Activated naive CD8-positive, alpha-beta T cell treated with anti-CD3 and anti-CD28 coated beads, Interleukin-2, amount 50 U/mL, for 24 hours (primary cell): ENCODE measurements at regions not wholly inside any gene's neighbourhood (a gene's known extent, or its start where the extent isn't known, plus 50 kb on each side); places are given as distances from the start of the nearest gene placed in this dataset.
A peak's percentile ranks its signal among the peaks of the same experiment; 100 is the strongest.

Source experiments
- ATAC-seq: fragments of 150-1000 bp; cut with Tn5 transposase; one replicate; pipeline ENCODE4 v1.10.0; 2021
- DNase-seq: peaks from one replicate; pipeline ENCODE4 v3.0.0; 2021
- H3K27ac Mint-ChIP-seq: one replicate; pipeline ENCODE4 v1.8.0; 2021; ENCODE audit warnings: mild to moderate bottlenecking, mixed read lengths
- H3K27me3 Mint-ChIP-seq: one replicate; pipeline ENCODE4 v1.8.0; 2021; ENCODE audit warnings: mixed read lengths
- H3K36me3 Mint-ChIP-seq: one replicate; pipeline ENCODE4 v1.8.0; 2021; ENCODE audit warnings: low read depth, mixed read lengths
- H3K4me1 Mint-ChIP-seq: one replicate; pipeline ENCODE4 v1.8.0; 2021; ENCODE audit warnings: mixed read lengths
- H3K4me3 Mint-ChIP-seq: one replicate; pipeline ENCODE4 v1.8.0; 2021; ENCODE audit warnings: mild to moderate bottlenecking, moderate library complexity, mixed read lengths
- H3K9me3 Mint-ChIP-seq: one replicate; pipeline ENCODE4 v1.8.0; 2021; ENCODE audit warnings: mixed read lengths

DNA sequence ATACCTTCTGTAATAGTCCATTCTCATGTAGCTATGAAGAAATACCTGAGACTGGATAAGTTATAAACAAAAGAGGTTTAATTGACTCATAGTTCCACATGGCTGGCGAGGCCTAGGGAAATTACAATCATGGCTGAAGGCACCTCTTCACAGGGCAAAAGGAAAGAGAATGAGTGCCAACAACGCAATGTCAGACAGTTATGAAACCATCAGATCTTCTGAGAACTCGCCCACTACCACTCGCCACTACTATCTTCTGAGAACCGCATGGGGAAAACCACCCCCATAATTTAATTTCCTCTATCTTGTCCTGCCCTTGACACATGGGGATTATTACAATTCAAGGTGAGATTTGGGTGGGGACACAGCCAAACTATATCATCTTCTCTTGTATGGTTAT, 406.8 kb upstream of the CBLB start:
- peak; percentile 41 for ATAC-seq

DNA sequence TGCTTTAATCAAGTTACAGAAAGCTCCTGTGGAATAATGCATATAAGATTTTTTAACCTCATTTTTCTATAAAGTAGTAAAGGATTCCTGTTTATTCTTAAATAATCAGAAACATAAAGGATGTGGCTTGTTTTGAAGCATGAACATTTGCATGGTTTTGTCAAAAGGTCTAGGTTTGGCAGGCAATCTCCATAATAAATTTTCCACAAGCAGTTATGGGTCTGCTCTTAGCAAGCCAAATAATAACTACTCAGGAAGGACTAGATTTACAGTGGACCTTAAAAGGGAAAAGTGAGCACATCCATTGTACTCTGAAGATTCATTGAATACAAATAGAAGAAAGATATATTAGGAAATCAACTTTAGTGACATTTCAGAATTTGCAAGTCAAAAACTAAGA, 407.3 kb upstream of the CBLB start:
- H3K9me3 Mint-ChIP-seq, result peaks cover 39% of the 10 kb centered on the region
- H3K27me3 Mint-ChIP-seq, result no peaks in the 10 kb centered on the region
- H3K27ac Mint-ChIP-seq, result peak overlapping the region; percentile 36
- H3K4me3 Mint-ChIP-seq, result no peak overlapping the region
- ATAC-seq (no peak), DNase-seq (no peak)
- H3K4me1 Mint-ChIP-seq, result peaks cover 27% of the 10 kb centered on the region
- peaks cover 18% of the 10 kb centered on the region for H3K36me3 Mint-ChIP-seq

More for the DNA sequence above, 406.8 kb upstream of the CBLB start:
- DNase-seq, result no peak
- Mint-ChIP-seq H3K4me3 (no peak overlapping the region), H3K36me3 (peaks cover 18% of the 10 kb centered on the region), H3K4me1 (peaks cover 27% of the 10 kb centered on the region), H3K27me3 (no peaks in the 10 kb centered on the region), H3K9me3 (peaks cover 39% of the 10 kb centered on the region), H3K27ac (peak overlapping the region; percentile 3)

DNA sequence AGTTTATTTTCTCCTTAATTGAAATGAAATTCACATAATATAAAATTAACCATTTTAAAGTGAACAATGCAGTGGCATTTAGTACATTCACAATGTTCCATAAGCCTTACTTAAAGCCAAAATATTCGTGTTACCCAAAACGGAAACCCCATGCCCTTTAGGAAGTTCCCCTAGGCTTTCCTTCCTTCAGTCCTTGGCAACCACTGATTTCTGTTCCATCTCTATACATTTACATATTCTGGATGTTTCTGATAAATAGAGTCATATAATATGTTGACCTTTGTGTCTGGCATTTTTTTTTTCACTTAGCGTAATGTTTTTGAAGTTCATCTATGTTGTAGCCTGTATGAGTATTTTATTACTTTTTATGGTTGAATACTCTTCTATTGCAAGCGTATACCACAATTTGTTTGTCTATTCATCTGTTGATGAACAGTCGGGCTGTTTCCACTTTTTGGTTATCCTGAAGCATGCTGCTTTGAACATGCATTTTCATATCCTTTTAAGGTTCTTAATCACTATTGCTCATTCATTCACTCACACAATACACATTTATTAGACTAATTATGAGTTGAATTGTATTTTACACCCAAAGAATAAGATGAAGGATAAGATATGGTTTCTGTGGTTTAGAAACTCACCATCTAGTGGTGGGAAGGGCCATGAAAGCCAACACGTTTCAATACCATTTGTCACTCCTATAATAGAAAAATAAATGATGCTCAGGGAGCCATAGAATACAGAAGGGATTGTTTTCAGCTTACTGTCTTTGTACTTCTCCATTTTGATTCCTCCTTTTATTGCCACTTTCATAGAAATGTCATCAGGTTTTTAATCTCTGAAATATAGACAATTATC, 408.2 kb upstream of the CBLB start:
- Mint-ChIP-seq H3K4me3 (no peak overlapping the region), H3K27ac (peak overlapping the region; percentile 58), H3K9me3 (peaks cover 38% of the 10 kb centered on the region)

DNA sequence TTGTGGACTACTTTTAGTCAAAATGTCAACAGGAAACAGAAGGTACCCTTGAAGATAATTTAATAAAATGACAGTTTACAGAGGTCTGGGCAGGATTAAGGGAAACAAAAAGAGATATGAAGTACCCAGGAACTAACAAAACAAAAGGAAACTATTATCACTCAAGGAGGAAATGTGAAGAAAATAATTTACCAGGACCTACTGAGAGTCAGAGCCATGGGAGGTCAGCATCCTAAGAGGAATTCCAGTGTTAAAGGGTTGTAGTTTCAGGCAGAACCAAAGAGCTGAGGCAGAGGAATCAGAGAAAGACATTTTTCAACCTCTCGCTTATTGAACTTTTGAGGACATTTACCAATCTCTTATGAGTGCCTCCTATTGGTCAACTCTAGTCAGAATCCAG, 408.9 kb upstream of the CBLB start:
- DNase-seq (no peak), ATAC-seq (no peak)
- Mint-ChIP-seq H3K36me3 (peaks cover 18% of the 10 kb centered on the region), H3K4me3 (no peak overlapping the region), H3K27me3 (no peaks in the 10 kb centered on the region), H3K4me1 (peaks cover 27% of the 10 kb centered on the region), H3K9me3 (peaks cover 45% of the 10 kb centered on the region), H3K27ac (peak overlapping the region; percentile 10)

More for the DNA sequence above, 408.2 kb upstream of the CBLB start:
- Mint-ChIP-seq H3K36me3 (peaks cover 18% of the 10 kb centered on the region), H3K4me1 (peaks cover 27% of the 10 kb centered on the region), H3K27me3 (no peaks in the 10 kb centered on the region)
- ATAC-seq, result peak; percentile 76
- DNase-seq, result no peak

DNA sequence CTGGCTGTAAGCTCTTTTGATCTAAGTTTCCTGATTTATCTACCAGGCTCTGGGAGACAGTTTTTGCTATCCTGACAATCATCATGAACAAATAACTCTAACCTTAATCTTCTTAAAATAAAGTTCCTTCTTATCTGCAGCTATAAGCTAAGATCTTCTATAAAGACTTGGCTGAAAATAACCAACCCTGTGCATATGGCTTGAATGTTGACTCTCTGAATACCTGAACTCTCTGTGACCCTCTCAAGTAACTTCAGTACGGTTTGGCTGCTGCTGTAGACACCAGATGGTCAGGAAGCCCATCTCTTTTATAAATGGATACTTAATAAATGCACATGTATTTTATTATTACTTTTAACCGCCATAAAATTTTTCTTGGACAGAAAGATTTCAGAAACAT, 412.4 kb upstream of the CBLB start:
- ATAC-seq (no peak), DNase-seq (no peak)
- Mint-ChIP-seq H3K4me3 (no peak overlapping the region), H3K9me3 (peaks cover 38% of the 10 kb centered on the region), H3K36me3 (peaks cover 7% of the 10 kb centered on the region), H3K4me1 (peaks cover 14% of the 10 kb centered on the region), H3K27me3 (no peaks in the 10 kb centered on the region), H3K27ac (no peak overlapping the region)

DNA sequence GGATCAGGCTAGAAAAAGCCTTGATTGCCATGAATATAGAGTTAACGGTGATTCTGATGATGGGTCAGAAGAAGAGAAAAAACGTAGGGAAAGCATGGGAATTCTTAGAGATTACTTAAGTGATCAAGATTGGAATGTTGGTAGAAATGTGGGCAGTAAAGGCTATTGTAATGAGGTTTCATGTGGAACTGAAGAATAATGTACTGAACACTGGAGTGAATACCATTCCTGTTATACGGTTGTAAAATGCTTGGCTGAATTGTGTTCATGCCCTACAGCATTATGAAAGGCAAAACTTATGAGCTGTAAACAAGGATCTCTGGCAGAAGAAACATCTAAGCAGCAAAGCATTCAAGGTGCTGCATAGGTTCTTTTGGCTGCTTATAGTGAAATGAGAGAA, 414.1 kb upstream of the CBLB start:
- no peaks in the 10 kb centered on the region for H3K4me1 Mint-ChIP-seq
- DNase-seq, result no peak
- H3K9me3 Mint-ChIP-seq, result peaks cover 28% of the 10 kb centered on the region
- no peaks in the 10 kb centered on the region for H3K36me3 Mint-ChIP-seq
- H3K27me3 Mint-ChIP-seq, result no peaks in the 10 kb centered on the region
- ATAC-seq, result no peak
- H3K27ac Mint-ChIP-seq, result no peak overlapping the region
- no peak overlapping the region for H3K4me3 Mint-ChIP-seq

DNA sequence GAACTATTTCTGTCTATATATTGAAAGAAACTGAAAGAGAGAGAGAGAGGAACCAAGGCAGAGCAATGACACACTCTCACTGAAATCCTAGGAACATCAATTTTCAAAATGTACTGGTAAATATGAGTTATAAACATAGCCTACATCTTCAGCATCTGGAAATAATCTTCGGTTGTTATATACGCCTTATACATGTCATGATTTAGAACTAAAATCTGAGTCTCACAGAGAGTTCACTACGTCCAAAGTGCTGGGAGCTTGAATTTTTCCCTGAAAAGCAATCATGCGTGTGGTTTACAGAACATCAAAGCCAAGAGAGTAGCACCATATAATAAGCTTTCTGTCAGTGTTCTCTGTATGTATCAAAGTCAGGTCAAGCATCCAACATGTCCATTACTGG, 420.0 kb upstream of the CBLB start:
- no peak overlapping the region for H3K27ac Mint-ChIP-seq
- DNase-seq (no peak), ATAC-seq (no peak)
- H3K27me3 Mint-ChIP-seq, result no peaks in the 10 kb centered on the region
- peaks cover 11% of the 10 kb centered on the region for H3K4me1 Mint-ChIP-seq
- no peaks in the 10 kb centered on the region for H3K36me3 Mint-ChIP-seq
- no peak overlapping the region for H3K4me3 Mint-ChIP-seq
- H3K9me3 Mint-ChIP-seq, result peaks cover 7% of the 10 kb centered on the region

DNA sequence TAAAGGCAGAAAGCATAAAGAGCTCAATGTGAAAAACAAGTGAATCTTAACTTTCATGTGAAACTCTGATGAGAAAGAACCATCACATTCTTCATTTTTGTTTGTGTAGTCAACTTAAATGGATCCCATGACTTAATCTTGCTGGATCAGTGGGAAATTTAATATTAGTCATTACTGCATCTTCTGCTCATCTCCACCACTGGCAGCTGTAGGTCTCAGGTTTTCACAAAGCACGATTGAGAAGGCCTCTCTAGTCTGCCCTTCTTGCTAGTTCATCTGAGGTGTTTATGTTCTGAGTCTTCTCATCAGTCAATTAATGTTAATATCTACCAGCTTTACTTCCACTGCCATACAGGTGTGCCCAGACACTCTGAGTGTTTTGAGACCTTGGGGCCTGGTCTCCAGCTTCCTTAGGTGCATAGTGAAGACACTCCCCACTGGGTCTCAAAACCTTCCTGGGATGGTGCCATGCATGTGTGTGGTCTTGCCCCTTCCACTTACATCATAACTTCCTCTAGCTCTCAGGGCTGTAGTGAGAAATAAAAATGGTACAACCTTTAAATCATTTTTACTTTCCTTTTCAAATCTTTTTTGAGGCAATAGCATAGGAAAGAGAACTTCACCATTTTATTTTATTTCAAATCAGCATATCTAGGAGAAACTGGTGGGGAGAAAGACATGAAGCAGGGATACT, 421.6 kb upstream of the CBLB start:
- H3K9me3 Mint-ChIP-seq, result no peaks in the 10 kb centered on the region
- H3K4me3 Mint-ChIP-seq, result no peak overlapping the region
- H3K4me1 Mint-ChIP-seq, result peaks cover 11% of the 10 kb centered on the region
- ATAC-seq, result no peak
- DNase-seq, result no peak
- H3K27ac Mint-ChIP-seq, result no peak overlapping the region
- H3K27me3 Mint-ChIP-seq, result no peaks in the 10 kb centered on the region
- no peaks in the 10 kb centered on the region for H3K36me3 Mint-ChIP-seq

DNA sequence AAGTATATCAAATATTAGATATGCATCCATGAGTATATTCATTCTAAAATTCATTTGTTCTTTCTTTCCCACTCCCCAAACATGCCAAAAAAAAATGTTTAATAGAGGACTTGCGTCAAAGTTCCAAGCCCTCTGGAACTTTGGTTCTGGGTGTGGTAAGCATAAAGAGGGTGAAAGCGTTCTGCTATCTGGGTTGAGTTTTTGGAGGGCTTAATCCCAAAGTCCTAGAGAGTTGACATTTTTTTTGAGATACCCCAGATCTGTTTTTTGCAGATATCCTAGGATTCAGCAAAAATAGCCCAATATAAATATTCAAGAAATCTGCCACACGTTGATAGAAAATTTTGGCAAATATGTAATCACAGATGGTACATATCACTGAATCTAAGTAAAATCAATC, 424.3 kb upstream of the CBLB start:
- H3K4me3 Mint-ChIP-seq, result no peak overlapping the region
- no peaks in the 10 kb centered on the region for H3K9me3 Mint-ChIP-seq
- DNase-seq, result no peak
- no peak overlapping the region for H3K27ac Mint-ChIP-seq
- H3K27me3 Mint-ChIP-seq, result no peaks in the 10 kb centered on the region
- ATAC-seq, result no peak
- H3K4me1 Mint-ChIP-seq, result peaks cover 18% of the 10 kb centered on the region
- peaks cover 1% of the 10 kb centered on the region for H3K36me3 Mint-ChIP-seq

DNA sequence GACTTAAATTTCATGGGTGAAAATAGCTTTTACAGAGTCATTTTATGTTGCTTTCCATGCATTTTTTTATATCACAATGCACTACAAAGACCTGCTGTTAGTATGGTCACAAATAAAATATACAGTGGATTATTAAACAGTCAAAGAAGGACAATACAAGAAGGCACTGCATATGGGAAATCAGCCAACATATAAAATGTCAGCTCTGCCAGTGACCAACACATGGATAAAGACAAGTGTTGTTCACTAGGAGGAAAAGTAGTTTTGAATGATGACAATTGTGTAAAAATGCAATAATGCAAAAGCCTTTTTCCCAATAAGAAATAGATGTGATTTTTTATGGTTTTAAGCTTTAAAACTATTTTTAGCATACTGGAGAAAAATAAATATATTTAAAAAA, 425.3 kb upstream of the CBLB start:
- peaks cover 1% of the 10 kb centered on the region for H3K36me3 Mint-ChIP-seq
- no peak for DNase-seq

DNA sequence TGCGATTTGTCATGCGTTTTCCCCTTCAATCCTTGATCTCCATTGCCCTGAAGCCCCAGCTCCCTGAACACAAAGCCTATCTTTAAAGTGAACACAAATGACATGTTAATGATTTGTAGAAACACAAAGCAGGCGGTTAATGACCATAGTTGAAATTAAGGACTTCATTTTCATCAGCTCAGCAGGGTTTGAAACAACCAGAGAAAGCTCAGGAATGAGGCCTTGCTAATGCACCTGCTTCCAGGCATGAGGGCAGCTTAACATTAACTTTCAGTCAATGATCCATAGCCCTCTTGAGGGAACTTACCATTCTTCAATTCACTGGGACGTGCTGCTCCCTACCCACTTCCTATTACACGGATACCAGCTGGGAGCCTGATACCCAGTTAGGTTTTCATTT, 427.2 kb upstream of the CBLB start:
- Mint-ChIP-seq H3K27me3 (no peaks in the 10 kb centered on the region), H3K36me3 (peaks cover 1% of the 10 kb centered on the region), H3K9me3 (no peaks in the 10 kb centered on the region), H3K27ac (no peak overlapping the region), H3K4me3 (no peak overlapping the region), H3K4me1 (peaks cover 25% of the 10 kb centered on the region)
- ATAC-seq (no peak), DNase-seq (no peak)

More for the DNA sequence above, 425.3 kb upstream of the CBLB start:
- no peak for ATAC-seq
- Mint-ChIP-seq H3K27ac (no peak overlapping the region), H3K4me3 (no peak overlapping the region), H3K27me3 (no peaks in the 10 kb centered on the region), H3K4me1 (peaks cover 23% of the 10 kb centered on the region), H3K9me3 (no peaks in the 10 kb centered on the region)

DNA sequence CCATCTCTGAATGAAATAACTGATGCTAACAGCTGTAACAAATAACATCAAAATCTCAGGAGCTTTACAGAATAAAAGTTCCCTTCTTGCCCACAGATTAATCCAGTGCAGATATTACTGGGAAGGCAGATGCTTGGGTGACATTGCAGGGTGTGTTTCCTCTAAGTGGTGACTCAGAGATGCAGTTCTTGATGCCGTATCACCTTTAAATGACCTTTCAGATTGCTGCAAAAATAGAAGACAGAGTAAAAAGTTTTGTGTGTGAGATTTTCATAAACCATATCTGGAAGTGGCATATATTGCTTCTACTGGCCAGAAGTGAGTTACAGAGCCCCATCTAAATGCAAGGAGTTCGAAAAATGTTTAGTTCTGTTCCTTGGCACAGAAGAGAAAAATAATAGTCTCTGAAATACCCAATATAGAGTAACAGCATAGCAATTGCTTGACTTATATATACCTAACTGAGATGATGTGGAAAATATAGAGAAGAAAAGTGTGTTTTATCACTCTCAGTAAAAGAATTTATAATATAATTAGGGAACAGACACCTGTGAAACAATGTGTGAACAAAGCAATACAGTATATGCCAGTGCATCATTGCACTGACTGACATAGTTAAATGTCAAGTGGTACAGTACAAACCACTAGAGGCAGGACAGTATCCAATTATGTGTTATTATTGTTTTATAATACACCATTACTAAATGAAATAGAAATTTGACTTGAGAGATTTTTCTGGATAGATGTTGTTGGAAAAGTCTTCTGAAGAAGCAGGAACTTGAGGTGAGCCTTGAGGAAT, 430.7 kb upstream of the CBLB start:
- H3K4me1 Mint-ChIP-seq, result peaks cover 50% of the 10 kb centered on the region
- no peak for DNase-seq
- H3K27me3 Mint-ChIP-seq, result no peaks in the 10 kb centered on the region
- peak overlapping the region; percentile 29 for H3K27ac Mint-ChIP-seq
- peaks cover 1% of the 10 kb centered on the region for H3K36me3 Mint-ChIP-seq
- no peak overlapping the region for H3K4me3 Mint-ChIP-seq
- H3K9me3 Mint-ChIP-seq, result no peaks in the 10 kb centered on the region
- peak; percentile 90 for ATAC-seq

DNA sequence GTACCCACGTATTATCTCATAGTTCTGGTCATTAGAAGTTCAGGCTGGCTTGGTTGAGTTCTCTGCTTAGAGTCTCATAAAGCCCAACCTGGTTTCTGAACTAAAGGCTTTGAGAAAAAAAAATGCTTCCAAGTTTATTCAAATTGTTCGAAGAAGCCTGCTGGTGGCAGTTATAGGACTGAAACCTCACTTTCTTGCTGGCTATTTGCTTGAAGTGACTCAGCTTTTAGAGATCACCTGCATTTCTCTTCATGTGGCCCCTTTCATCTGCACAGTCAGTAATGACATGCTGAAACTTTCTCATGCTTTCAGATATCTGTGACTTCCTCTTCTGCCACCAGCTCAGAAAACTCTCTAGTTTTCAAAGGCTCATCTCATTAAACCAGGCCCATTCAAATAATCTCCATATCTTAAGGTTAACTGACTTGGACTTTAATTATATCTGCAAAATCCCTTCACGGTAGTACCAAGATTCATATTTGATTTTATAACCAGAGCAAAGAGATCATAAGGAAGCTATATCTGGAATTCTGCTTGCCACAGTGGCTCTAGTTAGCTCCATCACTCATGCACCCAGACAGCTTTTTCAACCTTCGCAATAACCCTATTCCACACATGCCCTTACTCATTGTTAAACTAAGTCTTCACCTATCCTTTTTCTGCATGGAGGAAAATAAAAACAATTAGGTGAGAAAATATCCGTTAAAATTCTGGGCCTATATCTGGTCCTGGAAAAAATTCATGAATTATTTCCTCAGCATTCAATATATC, 433.8 kb upstream of the CBLB start:
- DNase-seq (no peak), ATAC-seq (peak; percentile 50)
- H3K27ac Mint-ChIP-seq, result peak overlapping the region; percentile 25
- peaks cover 47% of the 10 kb centered on the region for H3K4me1 Mint-ChIP-seq
- H3K27me3 Mint-ChIP-seq, result no peaks in the 10 kb centered on the region
- no peaks in the 10 kb centered on the region for H3K36me3 Mint-ChIP-seq
- H3K9me3 Mint-ChIP-seq, result no peaks in the 10 kb centered on the region
- H3K4me3 Mint-ChIP-seq, result no peak overlapping the region

DNA sequence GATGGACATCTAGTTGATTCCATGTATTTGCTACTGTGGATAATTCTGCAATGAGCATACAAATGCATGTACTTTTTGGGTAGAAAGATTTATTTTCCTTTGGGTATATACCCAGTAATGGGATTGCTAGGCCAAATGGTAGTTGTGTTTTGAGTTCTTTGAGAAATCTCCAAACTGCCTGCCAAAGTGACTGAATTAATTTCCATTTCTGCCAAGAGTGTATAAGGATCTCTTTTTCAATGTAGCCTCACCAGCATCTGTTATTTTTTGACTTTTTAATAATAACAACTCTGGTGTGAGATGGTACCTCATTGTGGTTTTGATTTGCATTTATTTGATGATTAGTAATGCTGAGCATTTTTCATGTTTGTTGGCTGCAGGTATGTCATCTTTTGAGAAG, 435.0 kb upstream of the CBLB start:
- no peak for ATAC-seq
- Mint-ChIP-seq H3K27me3 (no peaks in the 10 kb centered on the region), H3K4me1 (peaks cover 37% of the 10 kb centered on the region), H3K27ac (no peak overlapping the region), H3K4me3 (no peak overlapping the region), H3K9me3 (no peaks in the 10 kb centered on the region), H3K36me3 (no peaks in the 10 kb centered on the region)
- DNase-seq, result no peak
